VCaP (cell line): ENCODE measurements at regions not wholly inside any gene's neighbourhood (a gene's known extent, or its start where the extent isn't known, plus 50 kb on each side); places are given as distances from the start of the nearest gene placed in this dataset.

Source experiments
- H3K27ac ChIP-seq: fragments of 450-650 bp; 2 replicates; pipeline ENCODE4 v1.5.1; 2017
- CTCF ChIP-seq: fragments of 450-650 bp; conservative IDR thresholded peaks from 2 replicates; pipeline ENCODE4 v1.5.1; 2017; ENCODE audit warnings: mild to moderate bottlenecking, moderate library complexity

- TF ChIP-seq CTCF, result no peak
- peak overlapping the region; percentile 80; the same call in 1 of the 2 replicates for H3K27ac ChIP-seq
These were observed 180.9 kb upstream of the ALKAL2 start for GRCh38 chr2:468648-469336.

- TF ChIP-seq CTCF, result no peak
- no peak overlapping the region for H3K27ac ChIP-seq
These were observed 180.2 kb upstream of the ALKAL2 start for GRCh38 chr2:467892-468647.

GRCh38 chr2:467543-467891 lies 179.6 kb upstream of the ALKAL2 start:
- TF ChIP-seq CTCF, result no peak
- H3K27ac ChIP-seq, result no peak overlapping the region

GRCh38 chr2:467101-467500 lies 179.2 kb upstream of the ALKAL2 start:
- TF ChIP-seq CTCF, result no peak
- H3K27ac ChIP-seq, result no peak overlapping the region

- no peak for TF ChIP-seq CTCF
- H3K27ac ChIP-seq, result no peak overlapping the region
These were observed 176.8 kb upstream of the ALKAL2 start for GRCh38 chr2:464562-465309.

- TF ChIP-seq CTCF, result no peak
- H3K27ac ChIP-seq, result no peak overlapping the region
These were observed 173.0 kb upstream of the ALKAL2 start for GRCh38 chr2:460861-461260.

- no peak for TF ChIP-seq CTCF
- no peak overlapping the region for H3K27ac ChIP-seq
These were observed 172.0 kb upstream of the ALKAL2 start for GRCh38 chr2:459931-460330.
